NCI-H1417 (cell line): ENCODE measurements at regions not wholly inside any gene's neighbourhood (a gene's known extent, or its start where the extent isn't known, plus 50 kb on each side); places are given as distances from the start of the nearest gene placed in this dataset.
A peak's percentile ranks its signal among the peaks of the same experiment; 100 is the strongest.

Experiments
- DNase-seq, 3 experiments: peaks; one replicate each; lab custom pipeline; 2025; lab: John Stamatoyannopoulos, UW

DNA sequence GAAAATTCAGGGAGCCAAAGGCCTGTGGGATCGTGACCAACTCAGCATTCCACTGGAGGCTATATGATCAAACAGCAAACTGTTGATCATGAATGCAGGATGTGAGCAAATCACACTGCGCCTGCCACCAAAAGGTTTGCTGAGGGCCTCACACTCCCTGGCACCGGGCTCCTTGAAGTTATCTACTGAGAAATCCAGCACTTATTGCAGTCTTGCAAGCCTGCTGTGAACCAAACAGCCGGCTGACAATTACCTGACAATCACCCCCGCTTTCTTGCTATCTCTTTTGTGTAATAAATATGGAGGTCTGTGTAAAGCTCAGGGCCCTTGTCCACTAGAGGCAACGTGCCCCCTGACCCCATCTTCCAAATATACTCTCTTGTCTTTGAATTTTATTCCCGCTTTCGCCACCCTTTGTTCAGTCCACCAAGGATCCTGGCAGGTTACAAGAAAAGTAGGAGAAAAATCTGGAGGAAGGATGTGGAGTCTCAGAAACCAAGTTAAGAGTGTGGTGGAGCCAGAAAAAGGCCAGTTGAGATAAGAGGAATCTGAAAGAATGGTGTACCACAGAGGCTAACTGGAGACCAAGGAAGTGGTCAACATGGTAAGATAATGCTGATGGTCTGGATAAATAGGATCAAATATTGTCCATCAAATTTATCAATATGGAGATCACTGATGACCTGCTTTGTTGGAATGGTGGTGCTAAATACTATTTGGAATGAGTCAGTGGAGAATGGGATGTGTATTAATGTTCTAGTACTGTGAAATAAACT, 229.2 kb downstream of the ALX1 start:
- no peak for DNase-seq

DNA sequence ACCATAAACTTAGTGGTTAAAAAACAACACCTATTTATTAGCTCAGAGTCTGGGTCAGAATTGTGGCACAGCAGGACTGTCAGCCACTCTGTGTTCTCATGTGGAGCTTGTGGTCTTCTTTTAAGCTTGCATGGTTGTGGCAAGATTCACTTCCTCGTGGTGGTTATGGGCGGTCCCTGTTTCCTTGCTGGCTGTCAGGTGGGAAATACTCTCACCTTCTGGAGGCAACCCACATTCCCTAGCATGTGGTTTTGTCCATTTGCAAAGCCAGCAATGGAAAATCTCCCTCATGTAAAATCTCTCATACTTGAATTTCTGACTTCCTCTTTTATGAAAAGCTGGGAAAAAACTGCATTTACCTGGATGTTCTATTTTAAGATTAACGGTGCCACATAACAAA, 229.8 kb downstream of the ALX1 start:
- DNase-seq, result no peak

DNA sequence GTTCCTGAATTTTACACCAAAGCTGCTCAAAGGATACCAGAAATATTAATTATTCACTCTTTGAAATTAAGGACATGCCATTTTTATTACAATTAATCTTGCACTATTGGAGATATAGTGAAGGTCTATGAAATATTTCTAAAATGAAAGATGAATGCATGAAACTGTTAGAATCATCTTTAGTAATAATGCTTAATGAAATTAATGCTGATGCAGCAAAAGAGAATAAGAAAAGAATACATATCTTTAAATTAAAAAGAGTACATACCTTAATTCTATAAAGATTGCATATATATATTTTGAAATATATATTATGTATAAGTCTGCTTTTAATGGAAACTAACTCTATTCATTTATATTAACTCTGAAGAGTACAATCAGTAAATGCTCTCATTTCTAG, 236.0 kb downstream of the ALX1 start:
- no peak for DNase-seq

DNA sequence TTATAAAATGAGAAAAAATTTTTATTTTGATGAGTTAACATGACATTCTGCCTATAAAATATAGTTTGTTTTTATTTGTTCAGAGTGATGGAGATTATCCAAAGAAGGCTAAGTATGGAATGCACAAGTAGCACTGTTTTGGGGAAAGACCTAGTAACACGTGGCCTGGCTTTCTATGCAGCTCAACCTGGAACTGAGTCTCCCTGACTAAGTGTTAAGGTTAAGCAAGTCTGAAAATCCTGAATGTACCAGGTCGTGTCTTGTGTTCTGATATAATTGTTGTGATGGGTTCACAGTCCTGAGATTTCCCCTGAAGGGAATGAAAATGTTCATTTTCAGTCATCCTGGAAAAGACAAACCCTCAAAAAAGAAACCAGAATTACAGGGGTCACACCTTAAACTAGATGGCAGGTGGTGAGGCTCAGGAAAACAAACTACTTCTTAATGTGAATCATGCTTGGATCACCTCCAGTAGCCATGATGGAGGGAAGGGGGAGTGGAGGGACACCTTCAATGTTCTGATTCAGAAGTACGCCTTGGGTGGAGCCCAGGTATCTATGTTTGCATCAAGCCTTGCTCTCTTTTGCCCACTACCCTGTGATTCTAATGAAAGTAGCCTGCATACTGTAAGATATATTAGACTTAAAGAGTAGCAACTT, 236.8 kb downstream of the ALX1 start:
- no peak for DNase-seq

DNA sequence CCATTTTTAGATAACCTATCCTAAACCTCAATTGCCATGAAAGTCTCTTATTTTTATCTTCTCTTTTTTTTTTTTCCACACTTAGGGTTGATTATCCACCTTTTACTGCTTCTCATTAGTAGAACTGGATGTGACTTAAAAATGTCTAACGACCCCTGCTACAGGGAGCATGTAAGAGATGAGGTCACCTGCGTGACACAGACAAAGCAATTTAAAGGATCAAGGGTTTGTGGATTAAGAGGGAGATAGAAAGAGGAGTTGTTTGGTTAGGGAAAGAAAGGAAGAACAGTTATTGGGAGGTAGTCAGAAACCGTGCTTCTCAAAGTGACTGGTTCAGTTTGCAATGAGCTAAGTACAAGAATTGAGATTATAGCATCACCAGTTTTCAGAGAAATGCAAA, 239.1 kb downstream of the ALX1 start:
- DNase-seq, result peak in 1 of 3 experiments; percentile 25

DNA sequence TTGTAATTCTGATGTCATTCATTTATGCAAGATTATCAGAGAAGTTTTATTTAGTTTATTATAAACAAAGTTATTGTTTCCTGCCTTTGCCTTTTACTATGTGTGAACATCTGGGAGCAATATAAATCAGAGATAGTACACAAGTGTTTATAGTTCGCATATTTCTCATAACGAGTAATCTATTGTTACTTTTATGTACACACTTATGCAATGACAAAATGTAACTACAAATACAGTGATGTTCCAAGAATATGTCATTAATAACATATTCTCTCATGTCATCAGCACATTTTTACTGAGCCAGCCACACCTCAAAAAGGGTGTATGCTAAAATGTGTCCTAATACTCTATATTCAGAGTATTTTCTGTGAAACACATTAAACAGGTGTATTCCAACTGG, 243.2 kb downstream of the ALX1 start:
- no peak for DNase-seq

DNA sequence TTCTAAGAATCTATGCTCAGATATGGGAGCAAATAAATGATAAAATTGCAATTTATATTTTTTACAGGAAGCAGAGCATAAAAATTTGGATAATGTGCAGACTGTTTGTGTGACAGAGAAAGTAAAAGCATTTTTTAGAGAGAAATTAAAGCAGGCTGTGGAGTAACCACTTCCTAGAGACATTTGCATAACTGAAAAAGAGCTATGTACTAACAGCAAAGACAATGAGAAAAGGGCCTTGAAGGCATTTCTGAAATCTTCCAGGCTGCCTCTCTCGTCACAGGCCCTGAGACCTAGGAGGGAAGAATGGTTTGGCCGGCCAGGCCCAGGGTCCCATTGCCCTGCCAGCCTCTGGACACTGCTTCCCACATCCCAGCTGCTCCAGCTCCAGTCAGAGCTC, 247.2 kb downstream of the ALX1 start:
- DNase-seq, result no peak

DNA sequence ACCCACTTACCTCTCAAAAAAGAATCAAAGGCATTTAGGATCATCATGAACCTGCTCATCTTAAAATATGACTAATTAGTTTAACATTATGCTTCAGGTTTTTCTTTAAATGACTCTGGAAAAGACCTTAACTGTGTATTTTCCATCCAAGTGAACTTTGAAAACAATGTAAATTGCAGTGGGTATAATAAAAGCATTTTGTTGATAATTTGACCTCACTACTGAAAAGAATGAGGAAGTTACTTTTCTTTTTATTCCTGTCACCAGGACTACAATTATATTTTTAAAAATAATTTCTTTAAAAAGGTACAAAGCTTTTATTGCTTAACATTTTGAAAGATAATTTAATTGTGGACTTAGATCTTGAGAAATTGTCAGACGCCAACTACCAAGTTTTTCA, 249.9 kb downstream of the ALX1 start:
- DNase-seq, result no peak

DNA sequence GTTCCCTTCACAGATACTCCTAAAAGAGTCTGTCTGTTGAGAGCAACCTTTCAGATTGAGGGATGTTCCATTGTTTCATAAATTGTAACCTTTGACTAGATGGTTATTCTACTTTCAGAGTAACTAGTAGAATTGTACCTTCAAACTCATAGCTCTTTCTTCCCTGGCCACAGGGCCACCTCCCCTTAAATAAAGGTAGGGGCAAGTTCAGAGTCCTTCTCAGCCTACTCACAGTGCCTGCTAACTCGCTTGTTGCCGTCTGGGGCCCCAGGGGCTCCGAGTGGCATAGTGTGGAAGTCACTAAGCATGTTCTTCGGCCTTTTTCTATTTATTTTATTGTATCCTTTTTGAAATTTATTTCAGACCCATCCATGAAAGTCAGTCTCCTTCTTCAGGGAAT, 250.4 kb downstream of the ALX1 start:
- peak in 1 of 3 experiments; percentile 15 for DNase-seq

DNA sequence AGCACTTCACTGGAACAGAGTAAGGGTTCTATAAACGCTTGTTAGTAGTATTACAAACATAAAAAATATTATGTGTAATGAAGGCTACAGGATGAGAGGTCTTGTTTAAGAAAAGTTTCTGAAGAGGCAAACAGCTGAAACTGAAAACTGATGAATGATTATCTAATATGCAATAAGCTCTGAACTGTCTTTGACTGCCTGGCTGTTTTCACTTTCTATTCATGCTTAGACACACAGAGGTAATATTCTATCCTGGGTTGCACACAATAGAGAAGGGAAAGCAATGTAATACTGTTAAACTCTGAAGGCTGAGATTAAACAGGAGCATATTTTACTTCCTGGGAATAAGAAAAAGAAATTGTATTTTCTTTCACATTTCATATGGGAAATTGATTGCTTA, 251.3 kb downstream of the ALX1 start:
- no peak for DNase-seq

DNA sequence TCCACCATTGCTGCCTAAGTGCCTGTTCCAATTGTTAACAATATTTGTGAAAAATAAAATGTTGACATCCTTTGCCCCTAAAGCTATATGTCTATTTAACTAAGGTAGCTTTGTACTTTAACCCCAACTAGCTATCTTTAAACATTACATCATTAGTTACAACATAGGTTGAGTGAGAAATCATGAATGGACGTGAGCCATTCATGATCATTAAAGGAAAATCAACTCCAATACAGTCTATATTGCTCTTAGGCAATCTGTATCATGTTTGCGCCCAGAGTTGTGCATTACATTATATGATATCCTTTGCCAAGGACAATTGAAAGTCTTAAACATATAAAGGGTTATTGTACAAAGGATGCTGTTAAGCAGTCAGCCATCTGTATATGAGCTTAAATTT, 269.6 kb downstream of the ALX1 start:
- DNase-seq, result no peak

DNA sequence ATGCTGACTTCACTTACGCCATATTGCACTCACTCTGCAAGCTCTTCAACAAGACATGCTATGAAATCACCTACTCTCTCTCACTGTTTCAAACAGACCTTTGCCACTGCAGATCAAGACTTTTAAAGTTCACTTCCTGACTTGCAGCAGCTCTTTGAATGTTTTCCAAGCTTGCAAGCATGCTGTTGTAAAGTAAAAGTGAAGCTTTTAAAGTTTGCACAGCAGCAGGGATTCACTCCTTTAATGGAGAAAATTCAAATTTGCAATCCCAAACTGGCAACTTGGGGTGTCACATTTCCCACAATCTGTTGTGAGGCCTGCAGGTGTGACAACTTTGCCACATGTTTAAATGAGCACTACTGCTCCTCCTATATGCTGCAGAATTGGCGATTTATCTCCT, 270.9 kb downstream of the ALX1 start:
- DNase-seq, result no peak

DNA sequence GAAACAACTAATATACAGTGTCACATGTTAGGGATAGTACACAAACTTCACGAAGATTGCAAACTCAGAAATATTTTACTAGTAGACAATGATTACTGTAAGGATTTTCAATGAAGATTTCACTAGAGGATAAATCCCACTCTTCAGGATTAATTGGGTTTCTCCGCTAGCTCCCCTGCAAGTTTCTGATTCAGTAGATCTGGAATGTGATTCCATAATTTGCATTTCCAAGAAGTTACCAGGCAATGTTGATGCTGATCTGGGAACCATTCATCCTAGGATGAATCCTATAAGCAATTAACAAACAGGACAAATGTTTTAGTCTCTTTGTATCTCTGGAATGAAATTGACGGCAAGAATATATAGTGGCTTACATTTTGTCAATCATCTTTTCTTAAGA, 272.4 kb downstream of the ALX1 start:
- no peak for DNase-seq

DNA sequence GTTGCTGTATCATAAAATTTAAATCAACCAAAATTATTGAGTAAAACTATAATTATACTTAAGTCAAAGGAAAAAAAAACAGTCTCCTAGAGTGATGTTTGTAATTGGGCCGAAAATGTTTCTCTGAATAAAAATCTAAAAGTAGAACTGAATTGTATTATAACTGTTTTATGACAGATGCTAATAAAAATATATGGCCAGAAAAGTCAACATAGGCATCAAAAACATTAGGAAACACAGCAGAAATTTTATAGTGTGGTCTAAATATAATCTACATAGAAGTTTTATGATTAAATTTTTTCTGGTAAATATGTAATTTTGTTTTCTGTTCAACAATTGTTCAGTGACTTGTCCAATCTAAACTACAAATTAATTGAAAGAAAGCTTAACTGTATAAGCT, 277.8 kb downstream of the ALX1 start:
- no peak for DNase-seq

DNA sequence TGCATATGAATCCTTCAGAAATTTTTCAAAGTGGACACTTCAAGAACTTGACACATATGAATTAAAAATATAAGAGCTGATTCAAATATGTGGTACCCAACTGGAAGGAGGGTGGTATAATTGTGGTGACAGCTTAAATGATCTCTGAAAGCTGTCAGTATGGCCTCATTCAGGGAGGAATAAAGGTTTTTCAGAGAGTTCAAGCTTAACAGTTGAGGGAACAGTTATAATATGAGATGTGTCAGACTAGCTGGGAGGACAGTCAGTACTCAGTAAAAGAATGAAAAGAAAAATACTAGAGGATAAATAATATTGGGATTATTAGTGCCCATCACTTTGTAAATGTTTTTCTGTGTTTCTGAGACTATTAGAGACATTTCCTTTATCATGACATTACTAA, 277.5 kb downstream of the RASSF9 start:
- DNase-seq, result no peak

DNA sequence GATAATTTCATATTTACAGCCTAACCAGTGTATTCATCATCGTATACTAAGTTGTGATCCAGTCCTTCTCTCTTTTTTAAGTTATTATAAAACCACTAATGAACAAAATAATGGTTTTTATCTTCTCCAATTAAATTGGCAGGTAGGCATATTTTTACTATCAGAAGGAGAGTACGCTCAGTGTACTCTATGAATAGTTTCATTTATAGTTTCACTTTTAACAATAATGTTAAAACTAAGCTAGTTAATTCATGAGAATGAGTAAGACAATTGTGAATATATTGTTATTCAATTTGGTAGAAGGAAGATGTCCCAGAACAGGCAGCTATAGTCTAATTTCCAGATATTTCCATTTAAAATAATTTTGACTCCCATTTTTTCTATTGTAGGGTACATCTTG, 277.1 kb downstream of the RASSF9 start:
- no peak for DNase-seq

DNA sequence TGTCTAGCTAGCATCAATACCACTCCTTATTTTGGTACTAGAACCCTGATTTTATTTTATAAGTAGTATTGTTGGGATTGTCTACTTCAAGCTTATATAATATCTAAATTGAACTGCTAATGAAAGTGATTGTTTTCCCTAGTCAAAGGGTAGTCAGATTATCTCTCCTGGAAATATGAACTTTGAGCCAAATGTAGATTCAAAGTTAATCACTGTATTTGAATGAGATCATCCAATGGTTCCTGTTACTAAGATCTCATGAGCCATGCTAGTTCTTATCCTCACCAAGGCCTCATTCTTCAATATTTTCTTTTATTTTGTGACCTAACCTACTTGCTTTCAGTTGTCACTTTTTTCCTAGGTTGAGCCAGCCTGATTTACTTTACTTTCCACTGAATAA, 276.7 kb downstream of the RASSF9 start:
- no peak for DNase-seq

DNA sequence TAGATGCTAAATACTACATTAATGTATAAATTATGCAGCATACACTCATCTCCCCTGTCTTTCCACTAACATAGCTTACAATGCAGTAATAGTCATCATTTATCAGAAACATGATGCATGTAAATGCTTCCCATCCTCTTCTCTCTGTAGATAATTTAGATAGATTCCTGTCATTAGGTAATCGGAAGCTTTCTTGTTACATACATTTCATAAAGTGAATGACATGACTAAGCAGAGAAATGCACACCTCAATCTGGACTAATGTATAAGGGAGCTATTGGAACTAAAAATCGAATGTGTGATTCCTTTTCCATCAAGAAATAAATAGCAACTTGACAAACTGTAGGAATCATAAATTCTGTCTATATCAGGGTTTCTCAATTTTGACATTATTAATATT, 273.4 kb downstream of the RASSF9 start:
- DNase-seq, result peak in 1 of 3 experiments; percentile 25

DNA sequence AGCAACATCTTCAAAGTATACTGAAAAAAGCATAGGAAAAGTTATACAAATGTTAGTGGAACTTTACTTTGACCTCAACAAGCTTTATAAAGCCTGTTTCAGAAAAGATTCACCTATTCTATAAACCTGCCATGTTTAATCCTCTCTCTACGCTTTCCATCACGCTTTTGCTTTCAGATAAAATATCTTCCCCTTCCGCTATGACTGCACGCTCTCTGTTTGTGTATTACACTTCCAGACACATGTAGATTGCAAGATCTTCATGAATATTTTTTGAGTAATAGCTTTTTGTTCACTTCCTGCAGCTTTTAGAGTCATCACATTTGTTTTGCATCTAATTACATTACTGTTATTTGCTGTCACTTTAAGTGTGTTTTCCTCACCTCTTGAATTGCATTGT, 271.4 kb downstream of the RASSF9 start:
- peak in 1 of 3 experiments; percentile 45 for DNase-seq

DNA sequence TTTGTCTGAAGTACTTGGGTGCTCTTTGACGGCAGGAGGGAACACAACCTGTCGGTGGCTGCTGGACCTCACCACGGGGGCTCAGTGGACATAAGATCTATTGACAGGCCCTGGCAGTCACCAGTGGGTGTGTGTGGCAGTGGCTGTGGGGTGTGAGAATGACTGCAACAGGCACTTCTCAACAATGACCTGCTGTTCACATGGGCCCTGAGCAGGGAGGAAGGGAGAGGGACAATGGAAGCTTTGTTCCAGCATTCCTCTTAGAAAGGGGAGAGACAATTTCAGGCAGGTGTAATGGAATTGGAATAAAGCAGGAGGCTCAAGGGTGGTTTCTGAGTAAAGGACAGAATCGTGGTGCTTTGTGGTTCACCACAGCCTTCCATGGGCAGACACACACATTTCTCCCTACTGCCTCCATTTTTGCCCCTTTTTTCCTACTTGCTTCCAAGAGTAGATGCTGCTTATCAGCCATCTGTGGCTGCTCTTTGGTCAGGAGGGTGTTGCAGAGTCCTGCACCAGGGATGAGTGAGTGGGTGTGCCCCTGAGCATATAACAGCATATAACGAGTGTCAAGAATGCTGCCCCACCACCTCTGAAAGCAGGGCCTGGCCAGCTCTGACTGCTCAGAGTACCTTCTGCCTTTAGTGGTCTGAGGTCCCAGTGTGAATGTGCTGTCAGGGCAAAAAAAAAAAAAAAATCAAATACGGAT, 267.7 kb downstream of the RASSF9 start:
- DNase-seq, result no peak

DNA sequence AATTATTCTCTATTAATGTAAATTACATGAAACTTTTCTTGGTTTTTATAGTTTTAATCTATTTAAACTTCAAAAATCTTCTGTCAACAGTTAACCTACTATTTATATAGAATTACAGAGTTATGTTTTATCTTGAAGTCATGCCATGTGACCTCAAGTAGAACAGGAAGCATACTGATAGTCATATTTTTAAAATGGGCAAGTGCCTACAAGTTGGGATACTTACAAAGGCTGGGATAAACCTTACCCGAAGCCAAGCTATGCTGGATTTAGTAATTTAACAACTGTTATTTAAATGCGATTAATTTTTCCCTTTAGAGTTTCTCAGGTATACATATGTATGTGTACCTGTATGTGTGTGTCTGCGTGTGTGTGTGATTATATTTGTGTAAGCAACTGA, 266.9 kb downstream of the RASSF9 start:
- no peak for DNase-seq

DNA sequence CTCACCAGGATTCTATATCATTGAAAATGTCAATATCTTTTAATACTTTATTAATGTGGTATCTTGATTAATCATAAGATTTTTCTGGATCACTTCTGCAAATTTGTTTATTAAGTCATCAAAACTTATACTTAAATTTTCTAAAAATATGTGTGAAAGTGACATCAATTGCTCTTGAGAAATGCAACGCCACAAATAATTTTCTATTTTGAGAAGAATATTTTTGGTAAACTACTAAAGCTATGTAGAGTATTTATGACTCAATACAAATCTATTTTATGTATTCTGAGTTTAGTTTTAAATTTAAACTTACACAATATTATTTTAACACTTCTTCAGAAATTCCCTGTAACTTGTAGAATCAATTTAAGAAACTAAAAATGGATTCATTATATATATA, 263.3 kb downstream of the RASSF9 start:
- no peak for DNase-seq

DNA sequence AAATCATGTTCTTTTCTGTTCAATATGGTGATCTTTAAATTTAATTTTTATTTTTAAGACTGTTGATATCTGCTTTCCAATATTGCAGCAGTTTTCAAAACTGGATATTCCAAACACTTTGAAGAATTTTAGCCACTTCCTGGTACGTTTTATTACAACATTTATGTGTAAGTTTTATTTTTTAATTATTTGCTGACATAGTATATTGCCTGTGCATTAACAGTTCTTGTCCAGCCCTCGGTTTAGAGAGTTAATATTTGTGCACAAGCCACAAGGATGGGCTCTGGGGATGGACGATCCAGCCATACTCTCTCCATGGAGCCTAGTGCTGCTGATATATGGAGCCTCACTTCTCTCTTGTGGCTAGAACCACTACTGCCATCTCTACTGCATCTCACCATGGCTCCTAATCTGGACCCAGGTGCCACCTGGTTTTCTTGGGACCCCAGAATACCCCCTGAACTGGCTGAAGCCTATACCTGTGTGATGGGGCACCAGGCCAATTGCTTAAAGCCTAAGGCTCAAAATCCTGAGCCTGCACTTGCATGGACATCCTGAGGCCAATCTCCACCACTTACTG, 262.5 kb downstream of the RASSF9 start:
- no peak for DNase-seq
